ENCODE measurements at regions not wholly inside any gene's neighbourhood (a gene's known extent, or its start where the extent isn't known, plus 50 kb on each side); places are given as distances from the start of the nearest gene placed in this dataset.

GRCh38 chr16:24674877-24675276, 54.6 kb upstream of the TNRC6A start:
- 87 to 91% methylated on average over 5 of the region's 5 CpGs for WGBS, 2 donors
- TF ChIP-seq CTCF (IDR thresholded peaks at IDR 0.05) (no peak), POLR2A (IDR thresholded peaks at IDR 0.05) (no peak)
- H3K4me3 ChIP-seq (ENCODE audit: low read depth, poor library complexity, severe bottlenecking), result no peak overlapping the region
- intact Hi-C loops (cut with DNase I; ENCODE audit: low total_unique reads), result no loop called here
- DNase-seq (ENCODE audit: low spot score in 2 of 2), result no peak

- DNase-seq (ENCODE audit: low spot score in 2 of 2), result no peak
- WGBS, 2 donors, result 87 to 91% methylated on average over 7 of the region's 7 CpGs
- TF ChIP-seq CTCF (IDR thresholded peaks at IDR 0.05) (no peak), POLR2A (IDR thresholded peaks at IDR 0.05) (no peak)
- no peak overlapping the region for H3K4me3 ChIP-seq (ENCODE audit: low read depth, poor library complexity, severe bottlenecking)
- intact Hi-C loops (cut with DNase I; ENCODE audit: low total_unique reads), result no loop called here
Measured at GRCh38 chr16:24677388-24677787, 52.1 kb upstream of the TNRC6A start.

Data from lower leg skin (tissue), 4 donors.